Mesenchymal stem cell (in vitro differentiated cells and primary cell): ENCODE measurements at regions not wholly inside any gene's neighbourhood (a gene's known extent, or its start where the extent isn't known, plus 50 kb on each side); places are given as distances from the start of the nearest gene placed in this dataset.

ENCODE experiments used
- DNase-seq: peaks from one replicate; pipeline ENCODE4 v3.0.0-alpha.2; 2013
- H2AFZ ChIP-seq: one replicate; pipeline ENCODE4 v1.6.1; 2013; ENCODE audit warnings: low read depth, mild to moderate bottlenecking, control low read depth, inconsistent platforms, low read length, moderate library complexity
- H2AK5ac ChIP-seq: 2 replicates; pipeline ENCODE4 v1.6.1; 2013; ENCODE audit warnings: low read length, moderate library complexity, mild to moderate bottlenecking, inconsistent platforms; ENCODE audit not compliant: severe bottlenecking
- H2BK120ac ChIP-seq: one replicate; pipeline ENCODE4 v1.6.1; 2013; ENCODE audit warnings: low read depth, mild to moderate bottlenecking, inconsistent platforms, low read length, moderate library complexity
- H2BK12ac ChIP-seq, 2 experiments: one replicate each; pipeline ENCODE4 v1.6.1; 2013; ENCODE audit warnings: inconsistent platforms in 2 of 2, low read length in 2 of 2, mild to moderate bottlenecking in 2 of 2, moderate library complexity in 2 of 2, control low read depth in 1 of 2
- H2BK15ac ChIP-seq: one replicate; pipeline ENCODE4 v1.6.1; 2013; ENCODE audit warnings: mild to moderate bottlenecking, low read depth, inconsistent platforms; ENCODE audit not compliant: poor library complexity, severe bottlenecking
- H2BK5ac ChIP-seq: 2 replicates; pipeline ENCODE4 v1.6.1; 2013; ENCODE audit warnings: low read depth, mild to moderate bottlenecking, low read length, control low read depth, inconsistent platforms; ENCODE audit not compliant: poor library complexity, severe bottlenecking
- H3K14ac ChIP-seq, 2 experiments: one replicate each; pipeline ENCODE4 v1.6.1; 2013; ENCODE audit warnings: inconsistent platforms in 2 of 2, low read length in 2 of 2, control low read depth in 1 of 2, mild to moderate bottlenecking in 1 of 2, moderate library complexity in 1 of 2
- H3K18ac ChIP-seq, 2 experiments: one replicate each; pipeline ENCODE4 v1.6.1; 2013; ENCODE audit warnings: inconsistent platforms in 2 of 2, low read length in 2 of 2, control low read depth in 1 of 2, low read depth in 1 of 2, mild to moderate bottlenecking in 1 of 2
- H3K23ac ChIP-seq, 2 experiments: one replicate each; pipeline ENCODE4 v1.6.1; 2013; ENCODE audit warnings: inconsistent platforms in 2 of 2, low read length in 2 of 2, mild to moderate bottlenecking in 2 of 2, moderate library complexity in 2 of 2, control low read depth in 1 of 2
- H3K27ac ChIP-seq: 2 replicates; pipeline ENCODE4 v1.5.1; 2013; ENCODE audit warnings: mild to moderate bottlenecking, moderate library complexity, low read length, control low read depth, inconsistent platforms; ENCODE audit not compliant: poor library complexity, severe bottlenecking
- H3K27me3 ChIP-seq, 2 experiments: 2 replicates each; pipeline versions ENCODE4 v1.6.1 to v1.7.0; 2013; ENCODE audit warnings: low read length in 2 of 2, mild to moderate bottlenecking in 2 of 2, moderate library complexity in 2 of 2, control low read depth in 1 of 2, inconsistent platforms in 1 of 2; ENCODE audit not compliant: control insufficient read depth in 1 of 2, insufficient read depth in 1 of 2
- H3K36me3 ChIP-seq, 2 experiments: 2 replicates each; pipeline versions ENCODE4 v1.6.1 to v1.7.0; 2013; ENCODE audit warnings: low read length in 2 of 2, control low read depth in 1 of 2, inconsistent platforms in 1 of 2, low read depth in 1 of 2, mild to moderate bottlenecking in 1 of 2; ENCODE audit not compliant: insufficient read depth in 2 of 2, control insufficient read depth in 1 of 2
- H3K4ac ChIP-seq, 2 experiments: one replicate each; pipeline ENCODE4 v1.6.1; 2013; ENCODE audit warnings: inconsistent platforms in 2 of 2, low read length in 2 of 2, mild to moderate bottlenecking in 2 of 2, moderate library complexity in 2 of 2, control low read depth in 1 of 2, low read depth in 1 of 2
- H3K4me1 ChIP-seq: 2 replicates; pipeline ENCODE4 v1.6.1; 2013; ENCODE audit warnings: low read depth, low read length, control low read depth; ENCODE audit not compliant: control insufficient read depth, insufficient read depth
- H3K4me2 ChIP-seq: 2 replicates; pipeline ENCODE4 v1.6.1; 2013; ENCODE audit warnings: low read length, mild to moderate bottlenecking, inconsistent platforms; ENCODE audit not compliant: poor library complexity, severe bottlenecking
- H3K4me3 ChIP-seq, 2 experiments: 2 replicates each; pipeline versions ENCODE4 v1.5.1 to v1.7.0; 2013; ENCODE audit warnings: low read length in 2 of 2, mild to moderate bottlenecking in 2 of 2, control low read depth in 1 of 2, low read depth in 1 of 2; ENCODE audit not compliant: insufficient read depth in 1 of 2
- H3K79me1 ChIP-seq: replicated peaks from 2 replicates; pipeline ENCODE4 v1.6.1; 2013; ENCODE audit warnings: mild to moderate bottlenecking, control low read depth, low read length, inconsistent platforms; ENCODE audit not compliant: poor library complexity, severe bottlenecking
- H3K9ac ChIP-seq: 2 replicates; pipeline ENCODE4 v1.7.0; 2013; ENCODE audit warnings: mild to moderate bottlenecking, low read length, moderate library complexity
- H3K9me3 ChIP-seq: 2 replicates; pipeline ENCODE4 v1.7.0; 2013; ENCODE audit warnings: mild to moderate bottlenecking, low read length; ENCODE audit not compliant: control insufficient read depth
- H4K8ac ChIP-seq: one replicate; pipeline ENCODE4 v1.6.1; 2013; ENCODE audit warnings: inconsistent platforms, mild to moderate bottlenecking, low read length, moderate library complexity
- H4K91ac ChIP-seq: one replicate; pipeline ENCODE4 v1.6.1; 2013; ENCODE audit warnings: mild to moderate bottlenecking, low read length, inconsistent platforms
- WGBS: methylation state at CpG from one replicate; pipeline ENCODE4 v1.1.7; 2013; ENCODE audit warnings: mixed read lengths; 5-methylcytosine and 5-hydroxymethylcytosine counted together

DNA sequence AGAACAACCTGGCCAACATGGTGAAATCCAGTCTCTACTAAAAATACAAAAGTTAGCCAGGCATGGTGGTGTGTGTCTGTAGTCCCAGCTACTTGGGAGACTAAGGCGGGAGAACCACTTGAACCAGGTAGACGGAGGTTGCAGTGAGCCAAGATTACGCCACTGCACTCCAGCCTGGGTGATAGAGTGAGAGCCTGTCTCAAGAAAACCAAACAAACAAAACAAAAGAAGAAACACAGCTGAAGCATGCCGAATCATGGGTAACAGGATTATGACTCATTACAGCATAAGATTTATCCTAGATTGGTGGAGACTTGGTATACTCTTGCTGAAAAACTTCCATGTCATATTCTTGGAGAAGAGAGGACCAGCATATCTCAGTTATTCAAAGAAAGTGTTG lies 236.7 kb upstream of the CCNH start:
- no peak overlapping the region for H4K91ac ChIP-seq
- no peak overlapping the region for H2AK5ac ChIP-seq
- no peaks in the 10 kb centered on the region for H3K27me3 ChIP-seq
- H2BK12ac ChIP-seq = no peak overlapping the region
- H3K9me3 ChIP-seq = no peaks in the 10 kb centered on the region
- H4K8ac ChIP-seq = no peak overlapping the region
- H3K18ac ChIP-seq = no peak overlapping the region
- DNase-seq = no peak
- H3K14ac ChIP-seq = no peak overlapping the region
- H2BK15ac ChIP-seq = no peak overlapping the region
- H2BK120ac ChIP-seq = no peak overlapping the region
- no peak overlapping the region for H3K4me3 ChIP-seq
- H3K4me2 ChIP-seq = no peak overlapping the region
- H3K36me3 ChIP-seq = no peaks in the 10 kb centered on the region
- H3K4me1 ChIP-seq = no peaks in the 10 kb centered on the region
- no peaks in the 10 kb centered on the region for H3K79me1 ChIP-seq
- H2AFZ ChIP-seq = no peak overlapping the region
- no peak overlapping the region for H3K27ac ChIP-seq
- WGBS = 60% methylated on average over 3 of the region's 4 CpGs
- no peak overlapping the region for H3K9ac ChIP-seq
- no peak overlapping the region for H3K23ac ChIP-seq
- H2BK5ac ChIP-seq = no peak overlapping the region
- H3K4ac ChIP-seq = no peak overlapping the region

- no peak overlapping the region for H3K4me2 ChIP-seq
- no peak overlapping the region for H2AFZ ChIP-seq
- H3K4me1 ChIP-seq = no peaks in the 10 kb centered on the region
- no peak overlapping the region for H4K91ac ChIP-seq
- no peak overlapping the region for H3K4ac ChIP-seq
- H2BK5ac ChIP-seq = no peak overlapping the region
- no peak overlapping the region for H4K8ac ChIP-seq
- no peak overlapping the region for H2BK15ac ChIP-seq
- no peak for DNase-seq
- H3K79me1 ChIP-seq = no peaks in the 10 kb centered on the region
- H3K27me3 ChIP-seq = no peaks in the 10 kb centered on the region
- H3K9me3 ChIP-seq = no peaks in the 10 kb centered on the region
- H2AK5ac ChIP-seq = no peak overlapping the region
- H3K27ac ChIP-seq = no peak overlapping the region
- no peak overlapping the region for H2BK12ac ChIP-seq
- H2BK120ac ChIP-seq = no peak overlapping the region
- no peak overlapping the region for H3K18ac ChIP-seq
- H3K23ac ChIP-seq = no peak overlapping the region
- WGBS = no CpG with 5 or more reads among the region's 3 CpGs
- no peaks in the 10 kb centered on the region for H3K36me3 ChIP-seq
- no peak overlapping the region for H3K14ac ChIP-seq
- H3K9ac ChIP-seq = no peak overlapping the region
- H3K4me3 ChIP-seq = no peak overlapping the region
These were observed 232.5 kb upstream of the CCNH start for GRCh38 chr5:87645224-87645623.

- no peak overlapping the region for H3K4me3 ChIP-seq
- H3K14ac ChIP-seq = no peak overlapping the region
- no peaks in the 10 kb centered on the region for H3K79me1 ChIP-seq
- no peak overlapping the region for H3K4me2 ChIP-seq
- H3K9me3 ChIP-seq = no peaks in the 10 kb centered on the region
- H3K4ac ChIP-seq = no peak overlapping the region
- no peak overlapping the region for H3K18ac ChIP-seq
- no peak overlapping the region for H4K91ac ChIP-seq
- no peaks in the 10 kb centered on the region for H3K36me3 ChIP-seq
- H3K9ac ChIP-seq = no peak overlapping the region
- DNase-seq = no peak
- no peak overlapping the region for H2BK12ac ChIP-seq
- H2BK15ac ChIP-seq = no peak overlapping the region
- H2BK5ac ChIP-seq = no peak overlapping the region
- no peaks in the 10 kb centered on the region for H3K4me1 ChIP-seq
- H2AFZ ChIP-seq = no peak overlapping the region
- H2AK5ac ChIP-seq = no peak overlapping the region
- no peak overlapping the region for H3K23ac ChIP-seq
- no peaks in the 10 kb centered on the region for H3K27me3 ChIP-seq
- no peak overlapping the region for H4K8ac ChIP-seq
- H2BK120ac ChIP-seq = no peak overlapping the region
- no peak overlapping the region for H3K27ac ChIP-seq
These were observed 228.2 kb upstream of the CCNH start for GRCh38 chr5:87640902-87641301.

- Histone ChIP-seq H3K36me3 (no peaks in the 10 kb centered on the region), H2AK5ac (no peak overlapping the region), H2BK15ac (no peak overlapping the region), H2BK5ac (no peak overlapping the region), H2AFZ (no peak overlapping the region), H3K9ac (no peak overlapping the region), H2BK120ac (no peak overlapping the region), H3K79me1 (no peaks in the 10 kb centered on the region), H3K27me3 (no peaks in the 10 kb centered on the region), H3K9me3 (no peaks in the 10 kb centered on the region), H3K18ac (no peak overlapping the region), H4K91ac (no peak overlapping the region), H3K4ac (no peak overlapping the region), H3K23ac (no peak overlapping the region), H4K8ac (no peak overlapping the region), H3K14ac (no peak overlapping the region), H3K4me3 (no peak overlapping the region), H2BK12ac (no peak overlapping the region), H3K27ac (no peak overlapping the region), H3K4me2 (no peak overlapping the region), H3K4me1 (no peaks in the 10 kb centered on the region)
- no peak for DNase-seq
- 88% methylated on average over 1 of the region's 1 CpG for WGBS
These were observed 214.6 kb upstream of the CCNH start for GRCh38 chr5:87627363-87627762.
